ENCODE measurements at regions not wholly inside any gene's neighbourhood (a gene's known extent, or its start where the extent isn't known, plus 50 kb on each side); places are given as distances from the start of the nearest gene placed in this dataset.

- Histone ChIP-seq H3K27ac (ENCODE audit: insufficient read length, low read depth, low read length) (no peak overlapping the region), H4K8ac (replicated peaks; ENCODE audit: insufficient read length, low read depth, low read length) (no peak overlapping the region), H2BK15ac (ENCODE audit: low read depth, low read length) (no peak overlapping the region), H2BK12ac (ENCODE audit: insufficient read length, low read depth, low read length) (no peak overlapping the region), H3K14ac (ENCODE audit: insufficient read depth, low read length) (no peak overlapping the region), H3K23me2 (ENCODE audit: insufficient read length, low read depth, low read length, poor library complexity, severe bottlenecking) (no peaks in the 10 kb centered on the region), H4K5ac (ENCODE audit: insufficient read length, low read depth, low read length) (no peak overlapping the region), H2AFZ (ENCODE audit: low read length) (no peak overlapping the region), H3K56ac (ENCODE audit: insufficient read length, low read depth, low read length) (no peak overlapping the region), H3K9ac (ENCODE audit: extremely low read depth, insufficient read length, low read length) (no peak overlapping the region), H3K4me2 (ENCODE audit: insufficient read depth, insufficient read length, low read length) (no peak overlapping the region), H3K4ac (ENCODE audit: low read depth, low read length) (no peak overlapping the region), H2BK120ac (ENCODE audit: low read depth, low read length, poor library complexity, severe bottlenecking) (no peak overlapping the region), H3K4me1 (ENCODE audit: insufficient read depth, low read length) (no peaks in the 10 kb centered on the region), H3K79me2 (ENCODE audit: insufficient read depth, low read length) (no peaks in the 10 kb centered on the region), H3T11ph (ENCODE audit: low read length) (no peak overlapping the region), H3K18ac (ENCODE audit: insufficient read length, low read depth, low read length) (no peak overlapping the region), H4K91ac (ENCODE audit: insufficient read length, low read depth, low read length) (no peak overlapping the region), H2AK5ac (ENCODE audit: insufficient read length, low read length) (no peak overlapping the region), H3K79me1 (ENCODE audit: insufficient read depth, low read depth, low read length, poor library complexity, severe bottlenecking) (no peaks in the 10 kb centered on the region), H3K9me3 (ENCODE audit: control insufficient read depth, low read depth, low read length) (no peaks in the 10 kb centered on the region), H3K23ac (ENCODE audit: insufficient read length, low read depth, low read length) (no peak overlapping the region), H4K20me1 (ENCODE audit: control insufficient read depth, insufficient read depth, insufficient read length) (no peaks in the 10 kb centered on the region), H2BK5ac (ENCODE audit: insufficient read length, low read length) (no peak overlapping the region), H2BK20ac (ENCODE audit: low read depth, low read length, poor library complexity, severe bottlenecking) (no peak overlapping the region), H3K27me3 (ENCODE audit: insufficient read depth, low read length) (no peaks in the 10 kb centered on the region)
- Mint-ChIP-seq H3K27ac (peak overlapping the region in 1 of 3 experiments; percentile 38; a peak in 1 of 7 replicates), H3K27me3 (ENCODE audit: low read depth) (peaks cover 7% of the 10 kb centered on the region), H3K9me3 (no peaks in the 10 kb centered on the region), H3K4me3 (no peak overlapping the region), H3K36me3 (ENCODE audit: insufficient read depth in 1 of 3, low read depth in 3 of 3) (no peaks in the 10 kb centered on the region; a peak in 1 of 7 replicates), H3K4me1 (peaks cover 9 to 16% of the 10 kb centered on the region in 2 experiments)
- no peak for DNase-seq
- no peak for TF ChIP-seq CTCF (conservative IDR thresholded peaks at IDR 0.05)
- no CpG with 5 or more reads among the region's 4 CpGs for WGBS (ENCODE audit: extremely low coverage, insufficient read length, low lambda C conversion rate)
These were observed 110.5 kb upstream of the GPR26 start for GRCh38 chr10:123555616-123556015.

Data from H9 (cell line).